K562 (cell line): ENCODE measurements at regions not wholly inside any gene's neighbourhood (a gene's known extent, or its start where the extent isn't known, plus 50 kb on each side); places are given as distances from the start of the nearest gene placed in this dataset.

Experiments used
- ATAC-seq: fragments of 200-7000 bp; cut with Tn5 transposase; 3 replicates; pipeline ENCODE4 v1.9.1; 2020; ENCODE audit warnings: moderate library complexity
- BruUV-seq: library from RNA; stranded (reverse); fragments of 400-500 nt; replicated peaks from 2 replicates; lab custom pipeline; 2021; lab: Mats Ljungman, UMichigan
- CTCF ChIA-PET: fragments of 300-600 bp; formaldehyde crosslinking; extraction: SDS; loops from one replicate; lab custom pipeline; 2021; ENCODE audit warnings: low intra/inter-chr PET ratio; lab: Yijun Ruan, JAX
- POLR2A ChIA-PET: fragments of 300-600, 350-650 bp; sonication (Branson Sonifier 250); formaldehyde crosslinking; extraction: SDS; loops from one replicate; lab custom pipeline; 2021; ENCODE audit warnings: antibody characterized with exemption, inconsistent platforms; lab: Yijun Ruan, JAX
- DNase-seq, 4 experiments: peaks; one replicate each; pipeline versions ENCODE4 v3.0.0 to v3.0.0-alpha.2; 2011 to 2018; ENCODE audit warnings: low spot score in 3 of 4, mixed read lengths in 3 of 4; ENCODE audit errors: extremely low read depth in 1 of 4
- FAIRE-seq: peaks from 2 replicates; lab custom pipeline; 2011; peaks lifted over from hg19 to GRCh38; lab: Jason Lieb, UNC
- H2AFZ ChIP-seq: 2 replicates; pipeline ENCODE4 v1.6.0; 2011; ENCODE audit warnings: low read depth, low read length, control low read depth, inconsistent platforms
- H3K27ac ChIP-seq: fragments of 200-600 bp; 3 replicates; pipeline ENCODE4 v1.8.0; 2011; ENCODE audit warnings: low read depth, mild to moderate bottlenecking, control low read depth, inconsistent platforms, low read length, moderate library complexity, mixed read lengths; ENCODE audit errors: extremely low read depth
- H3K27me3 ChIP-seq, 2 experiments: fragments of 300-600 bp in 1 of 2; 2 replicates in 1 of 2; 3 replicates in 1 of 2; pipeline versions ENCODE4 v1.6.0 to v1.8.0; 2011; ENCODE audit warnings: inconsistent platforms in 2 of 2, low read length in 2 of 2, mild to moderate bottlenecking in 1 of 2, mixed read lengths in 1 of 2, moderate library complexity in 1 of 2; ENCODE audit not compliant: control insufficient read depth in 2 of 2, insufficient read depth in 2 of 2
- H3K36me3 ChIP-seq: fragments of 300-600 bp; 3 replicates; pipeline ENCODE4 v1.8.0; 2011; ENCODE audit warnings: mild to moderate bottlenecking, low read length, inconsistent platforms; ENCODE audit not compliant: control insufficient read depth, insufficient read depth
- H3K4me1 ChIP-seq, 2 experiments: fragments of 200-600 bp in 1 of 2; replicated peaks in 1 of 2; 2 replicates in 1 of 2; 3 replicates in 1 of 2; pipeline versions ENCODE4 v1.5.1 to v1.8.0; 2011; ENCODE audit warnings: inconsistent platforms in 2 of 2, low read length in 2 of 2, mild to moderate bottlenecking in 1 of 2, mixed read lengths in 1 of 2, moderate library complexity in 1 of 2; ENCODE audit not compliant: control insufficient read depth in 2 of 2, insufficient read depth in 2 of 2
- H3K4me2 ChIP-seq: 2 replicates; pipeline ENCODE4 v1.6.1; 2011; ENCODE audit warnings: low read length, control low read depth, inconsistent platforms, mixed read lengths; ENCODE audit not compliant: insufficient read depth
- H3K4me3 ChIP-seq: fragments of 200-600 bp; sonication (generic), shearing (Covaris generic); 2 replicates; pipeline ENCODE4 v1.5.1; 2016; ENCODE audit warnings: control low read depth, inconsistent platforms
- H3K79me2 ChIP-seq: fragments of 200-600 bp; 3 replicates; pipeline ENCODE4 v1.8.0; 2011; ENCODE audit warnings: low read length, inconsistent platforms; ENCODE audit not compliant: control insufficient read depth, insufficient read depth
- H3K9ac ChIP-seq, 2 experiments: 2 replicates each; pipeline versions ENCODE4 v1.6.0 to v1.6.1; 2011; ENCODE audit warnings: low read depth in 2 of 2, low read length in 2 of 2, control low read depth in 1 of 2, inconsistent platforms in 1 of 2, mild to moderate bottlenecking in 1 of 2, mixed read lengths in 1 of 2; ENCODE audit not compliant: insufficient read depth in 1 of 2
- H3K9me1 ChIP-seq: one replicate; pipeline ENCODE4 v1.6.0; 2011; ENCODE audit warnings: inconsistent platforms, mild to moderate bottlenecking, low read length, moderate library complexity; ENCODE audit not compliant: control insufficient read depth, insufficient read depth
- H3K9me3 ChIP-seq: replicated peaks from 2 replicates; pipeline ENCODE4 v1.5.1; 2011; ENCODE audit warnings: low read depth, low read length, inconsistent platforms; ENCODE audit not compliant: control insufficient read depth, insufficient read depth
- H4K20me1 ChIP-seq: replicated peaks from 2 replicates; pipeline ENCODE4 v1.6.1; 2011; ENCODE audit warnings: low read length, inconsistent platforms, mixed read lengths; ENCODE audit not compliant: control insufficient read depth, insufficient read depth
- CHD4 ChIP-seq: fragments of 200-600 bp; sonication (generic); IDR thresholded peaks from 3 replicates; pipeline ENCODE4 v1.6.1; 2012; ENCODE audit warnings: low read depth, mild to moderate bottlenecking, mixed read lengths, low read length, inconsistent platforms; ENCODE audit not compliant: insufficient read depth, insufficient replicate concordance, poor library complexity, severe bottlenecking
- EHMT2 ChIP-seq: fragments of 450-650 bp; IDR thresholded peaks from 2 replicates; pipeline ENCODE4 v1.6.1; 2018; ENCODE audit warnings: antibody characterized with exemption
- HMGN3 ChIP-seq: IDR thresholded peaks from 2 replicates; pipeline ENCODE4 v1.6.1; 2011; ENCODE audit warnings: borderline replicate concordance, low read depth, mild to moderate bottlenecking, mixed read lengths, low read length; ENCODE audit not compliant: insufficient read length; ENCODE audit errors: extremely low read depth
- NFXL1 ChIP-seq: fragments of 450-650 bp; formaldehyde crosslinking; IDR thresholded peaks from 2 replicates; pipeline ENCODE4 v1.4.0; 2021; ENCODE audit warnings: mild to moderate bottlenecking
- NR2C2 ChIP-seq, 2 experiments: fragments of 200-800 bp in 1 of 2; sonication (Bioruptor generic) in 1 of 2; sonication (generic) in 1 of 2; formaldehyde crosslinking in 1 of 2; IDR thresholded peaks; 2 replicates each; pipeline versions ENCODE4 v1.6.1 to v1.8.0; 2016 to 2022; ENCODE audit warnings: mild to moderate bottlenecking in 1 of 2, missing compliant biosample characterization in 1 of 2, missing genetic modification characterization in 1 of 2, missing genetic modification reagents in 1 of 2
- PHF21A ChIP-seq: fragments of 450-650 bp; IDR thresholded peaks from 2 replicates; pipeline ENCODE4 v1.6.1; 2017; ENCODE audit warnings: low read depth, borderline replicate concordance
- RBM14 ChIP-seq: fragments of 200-400 bp; formaldehyde crosslinking; IDR thresholded peaks from 2 replicates; pipeline ENCODE4 v1.6.1; 2018; ENCODE audit warnings: low read depth, mild to moderate bottlenecking, low read length, moderate library complexity, borderline replicate concordance; ENCODE audit not compliant: insufficient read depth
- TEAD1 ChIP-seq, 2 experiments: fragments of 450-650 bp in 1 of 2; sonication (generic) in 1 of 2; formaldehyde crosslinking; IDR thresholded peaks; 2 replicates each; pipeline versions ENCODE4 v1.4.0 to v1.8.0; 2020 to 2022; ENCODE audit warnings: mild to moderate bottlenecking in 2 of 2, missing genetic modification reagents in 1 of 2
- ZBTB7A ChIP-seq: IDR thresholded peaks from 2 replicates; pipeline ENCODE4 v1.6.1; 2011; ENCODE audit warnings: low read depth, mild to moderate bottlenecking, low read length, moderate library complexity, borderline replicate concordance; ENCODE audit not compliant: control insufficient read depth
- ZC3H11A ChIP-seq: IDR thresholded peaks from 2 replicates; pipeline ENCODE4 v1.6.1; 2012; ENCODE audit warnings: low read depth, low read length, improper control_type of control experiment
- ZKSCAN1 ChIP-seq: fragments of 150-350 bp; IDR thresholded peaks from 2 replicates; pipeline ENCODE4 v1.6.1; 2016; ENCODE audit warnings: low read depth, low read length
- ZNF174 ChIP-seq: fragments of 250-450 bp; sonication (Bioruptor Pico); IDR thresholded peaks from 2 replicates; pipeline ENCODE4 v1.4.0; 2020; ENCODE audit warnings: mild to moderate bottlenecking
- ZNF785 ChIP-seq: fragments of 250-450 bp; sonication (Bioruptor Pico); IDR thresholded peaks from 2 replicates; pipeline ENCODE4 v1.4.0; 2020; ENCODE audit warnings: mild to moderate bottlenecking
- WGBS: fragments of 100-300 bp; shearing (Covaris generic); methylation state at CpG from one replicate; pipeline ENCODE4 v1.1.6; 2016; ENCODE audit warnings: low coverage, mixed read lengths; ENCODE audit not compliant: insufficient coverage; ENCODE audit errors: missing lambda C conversion rate; 5-methylcytosine and 5-hydroxymethylcytosine counted together
- in situ Hi-C: fragments of 300-500 bp; cut with MboI; formaldehyde crosslinking; loops from 4 replicates; pipeline ENCODE4 v1.15.0; 2018; ENCODE audit warnings: inconsistent platforms, mixed read lengths
- intact Hi-C: fragments of 100-400 bp; cut with micrococcal nuclease; formaldehyde crosslinking; loops from 2 replicates; pipeline ENCODE4 v1.14.2; 2022
- TF ChIP-seq, protein P1 (sequence below): fragments of 450-650 bp; formaldehyde crosslinking; IDR thresholded peaks from 2 replicates; pipeline ENCODE4 v1.4.0; 2020; ENCODE audit warnings: mild to moderate bottlenecking, moderate library complexity
- TF ChIP-seq, protein P2 (sequence below): fragments of 250-450 bp; sonication (Bioruptor Pico); IDR thresholded peaks from 2 replicates; pipeline ENCODE4 v1.8.0; 2021; ENCODE audit warnings: borderline replicate concordance, mild to moderate bottlenecking, moderate library complexity; ENCODE audit not compliant: poor library complexity, severe bottlenecking
- TF ChIP-seq, protein P3 (sequence below): fragments of 450-650 bp; IDR thresholded peaks from 2 replicates; pipeline ENCODE4 v1.6.1; 2014; ENCODE audit warnings: low read depth, mild to moderate bottlenecking, moderate library complexity, borderline replicate concordance

DNA sequence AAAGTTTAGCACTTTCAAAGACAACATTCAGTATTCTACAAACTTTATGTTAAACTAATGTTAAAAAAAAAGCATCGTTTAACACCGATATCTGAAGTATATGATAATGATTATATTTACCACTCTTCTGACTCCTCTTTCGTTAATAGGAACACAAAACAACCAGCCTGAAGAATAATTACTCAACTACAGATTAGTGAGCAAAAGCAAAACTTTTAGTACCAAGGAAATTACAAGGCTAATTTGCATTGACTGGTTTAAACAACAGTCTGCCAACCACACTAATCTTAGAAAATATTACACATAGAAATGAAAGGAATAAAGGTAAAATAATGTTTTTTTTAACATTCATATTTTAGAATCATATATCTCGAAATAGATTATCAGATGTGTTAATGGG is 500.7 kb downstream of the LMO4 start:
- 20% methylated on average over 4 of the region's 4 CpGs for WGBS
- Histone ChIP-seq H3K9ac (no peak overlapping the region), H2AFZ (no peak overlapping the region), H3K9me3 (no peaks in the 10 kb centered on the region), H3K4me1 (no peaks in the 10 kb centered on the region), H3K79me2 (no peaks in the 10 kb centered on the region), H3K4me3 (no peak overlapping the region), H3K27me3 (no peaks in the 10 kb centered on the region), H3K27ac (no peak overlapping the region), H3K4me2 (no peak overlapping the region), H4K20me1 (no peaks in the 10 kb centered on the region), H3K36me3 (no peaks in the 10 kb centered on the region), H3K9me1 (no peaks in the 10 kb centered on the region)
- intact Hi-C loops (no loop called here), in situ Hi-C loops (no loop called here)
- DNase-seq (no peak), FAIRE-seq (no peak), ATAC-seq (no peak)
- POLR2A ChIA-PET, result no interaction called here
- CTCF ChIA-PET, result no interaction called here
- BruUV-seq, result no TSS peak
- TF ChIP-seq TEAD1 (CRISPR knock-in tag; IDR thresholded peaks at IDR 0.05) (no peak), RBM14 (no peak), NR2C2 (CRISPR knock-in tag; IDR thresholded peaks at IDR 0.05) (no peak), NR2C2 (tag; IDR thresholded peaks at IDR 0.05) (no peak), ZNF785 (no peak), ZC3H11A (no peak), CHD4 (no peak), ZBTB7A (no peak), ZNF174 (no peak), ZKSCAN1 (no peak), PHF21A (no peak), NFXL1 (CRISPR knock-in tag) (no peak), EHMT2 (no peak), HMGN3 (no peak)
- TF ChIP-seq, protein P1, sequence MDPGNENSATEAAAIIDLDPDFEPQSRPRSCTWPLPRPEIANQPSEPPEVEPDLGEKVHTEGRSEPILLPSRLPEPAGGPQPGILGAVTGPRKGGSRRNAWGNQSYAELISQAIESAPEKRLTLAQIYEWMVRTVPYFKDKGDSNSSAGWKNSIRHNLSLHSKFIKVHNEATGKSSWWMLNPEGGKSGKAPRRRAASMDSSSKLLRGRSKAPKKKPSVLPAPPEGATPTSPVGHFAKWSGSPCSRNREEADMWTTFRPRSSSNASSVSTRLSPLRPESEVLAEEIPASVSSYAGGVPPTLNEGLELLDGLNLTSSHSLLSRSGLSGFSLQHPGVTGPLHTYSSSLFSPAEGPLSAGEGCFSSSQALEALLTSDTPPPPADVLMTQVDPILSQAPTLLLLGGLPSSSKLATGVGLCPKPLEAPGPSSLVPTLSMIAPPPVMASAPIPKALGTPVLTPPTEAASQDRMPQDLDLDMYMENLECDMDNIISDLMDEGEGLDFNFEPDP (CRISPR knock-in tag), result no peak
- TF ChIP-seq, protein P2, sequence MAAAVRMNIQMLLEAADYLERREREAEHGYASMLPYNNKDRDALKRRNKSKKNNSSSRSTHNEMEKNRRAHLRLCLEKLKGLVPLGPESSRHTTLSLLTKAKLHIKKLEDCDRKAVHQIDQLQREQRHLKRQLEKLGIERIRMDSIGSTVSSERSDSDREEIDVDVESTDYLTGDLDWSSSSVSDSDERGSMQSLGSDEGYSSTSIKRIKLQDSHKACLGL (CRISPR knock-in tag), result no peak
- TF ChIP-seq, protein P3, sequence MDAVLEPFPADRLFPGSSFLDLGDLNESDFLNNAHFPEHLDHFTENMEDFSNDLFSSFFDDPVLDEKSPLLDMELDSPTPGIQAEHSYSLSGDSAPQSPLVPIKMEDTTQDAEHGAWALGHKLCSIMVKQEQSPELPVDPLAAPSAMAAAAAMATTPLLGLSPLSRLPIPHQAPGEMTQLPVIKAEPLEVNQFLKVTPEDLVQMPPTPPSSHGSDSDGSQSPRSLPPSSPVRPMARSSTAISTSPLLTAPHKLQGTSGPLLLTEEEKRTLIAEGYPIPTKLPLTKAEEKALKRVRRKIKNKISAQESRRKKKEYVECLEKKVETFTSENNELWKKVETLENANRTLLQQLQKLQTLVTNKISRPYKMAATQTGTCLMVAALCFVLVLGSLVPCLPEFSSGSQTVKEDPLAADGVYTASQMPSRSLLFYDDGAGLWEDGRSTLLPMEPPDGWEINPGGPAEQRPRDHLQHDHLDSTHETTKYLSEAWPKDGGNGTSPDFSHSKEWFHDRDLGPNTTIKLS, result no peak
